GM21723 (cell line): ENCODE measurements at regions not wholly inside any gene's neighbourhood (a gene's known extent, or its start where the extent isn't known, plus 50 kb on each side); places are given as distances from the start of the nearest gene placed in this dataset.

Experiments
- ATAC-seq: cut with Tn5 transposase; IDR thresholded peaks from one replicate; pipeline ENCODE4 v1.9.1; 2021; ENCODE audit warnings: mild to moderate bottlenecking, moderate library complexity; ENCODE audit not compliant: unreplicated experiment

DNA sequence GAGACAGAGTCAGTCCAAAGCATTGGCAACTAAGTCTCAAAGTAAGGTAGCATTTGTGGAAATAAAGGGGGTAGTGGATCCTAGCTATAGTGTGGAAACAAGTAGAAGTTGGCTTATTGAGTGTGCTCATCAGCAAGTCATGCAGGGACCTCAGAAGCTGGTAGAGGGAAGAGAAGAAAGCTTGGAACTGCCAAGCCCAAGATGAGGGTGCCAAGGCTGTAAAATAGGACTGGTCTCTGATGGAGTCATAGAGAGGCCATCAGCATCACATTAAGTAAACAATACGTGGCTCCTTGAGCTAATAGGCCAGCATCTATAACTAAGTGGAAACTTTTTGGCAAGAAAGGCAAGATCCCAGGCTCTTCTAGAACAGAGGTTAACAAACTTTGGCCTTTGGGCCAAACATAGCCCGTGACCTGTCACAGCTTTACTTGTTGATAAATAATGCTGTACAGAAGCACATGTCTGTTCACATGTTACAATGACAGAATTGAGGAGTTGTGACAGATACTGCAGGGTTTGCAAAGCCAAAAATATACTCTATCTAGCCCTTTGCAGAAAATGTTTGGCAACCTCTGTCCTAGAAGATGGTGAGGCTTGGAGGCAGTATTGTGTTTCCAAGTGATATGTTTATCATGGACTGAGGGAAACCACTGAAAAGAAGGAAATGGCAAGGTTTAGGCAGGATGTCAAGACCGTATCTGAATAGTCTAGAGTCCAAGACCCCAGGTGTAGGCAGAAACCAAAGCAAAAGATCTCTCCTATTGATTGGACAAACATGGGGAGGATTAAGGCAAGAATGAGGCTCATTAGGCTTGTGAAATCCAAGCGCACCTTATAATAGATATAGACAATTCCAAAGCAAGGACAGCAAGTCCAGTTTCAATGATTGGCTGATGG is 62.5 kb upstream of the CD44 start:
- ATAC-seq = no peak

DNA sequence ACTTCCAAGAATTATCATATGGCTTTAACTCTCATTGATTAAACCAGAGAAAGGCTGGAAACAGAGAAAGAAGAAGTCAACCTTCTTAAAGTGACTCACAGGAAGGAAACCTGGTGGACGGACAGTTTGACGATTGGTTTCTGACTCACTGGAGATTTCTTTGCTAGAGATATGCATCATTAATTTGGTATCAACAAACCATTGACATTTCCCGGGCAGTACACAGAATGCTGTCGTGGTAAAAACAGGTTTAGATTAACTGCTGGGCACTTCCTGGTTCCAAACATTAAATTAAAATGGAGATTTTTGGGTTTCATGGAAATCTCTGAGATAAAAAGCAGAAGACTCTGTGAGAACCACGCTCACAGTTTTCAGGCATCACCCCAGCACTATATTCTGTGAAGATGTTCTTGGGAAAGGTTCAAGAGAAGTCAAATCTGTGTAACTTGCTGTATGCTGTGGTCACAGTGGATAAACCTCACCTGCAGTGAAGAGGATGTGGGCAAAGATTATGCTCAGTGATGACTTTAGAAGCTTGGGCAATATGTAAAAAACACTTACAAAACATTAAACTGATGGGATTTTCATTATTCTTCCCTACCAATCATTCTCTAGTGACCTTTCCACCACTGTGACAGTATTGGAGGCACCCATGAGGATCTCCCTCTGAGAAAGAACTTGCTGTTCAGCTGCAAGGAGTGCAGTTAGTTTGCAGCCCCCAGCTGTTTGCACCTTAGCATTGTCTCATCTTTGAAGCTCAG is 61.1 kb upstream of the CD44 start:
- ATAC-seq = peak; percentile 56

DNA sequence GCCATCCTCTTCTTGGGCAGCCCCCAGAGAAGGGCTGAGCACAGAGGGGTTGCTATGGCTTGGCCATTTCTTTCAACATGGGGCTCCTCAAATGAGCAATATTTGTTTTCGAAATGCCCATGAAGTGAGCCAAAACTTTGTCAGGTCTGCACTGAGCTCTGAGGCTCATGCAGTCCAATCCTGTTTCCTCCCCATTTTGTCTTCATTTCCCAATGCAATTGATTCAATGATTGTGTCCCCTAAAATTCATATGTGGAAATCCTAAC is 60.6 kb upstream of the CD44 start:
- ATAC-seq = no peak

DNA sequence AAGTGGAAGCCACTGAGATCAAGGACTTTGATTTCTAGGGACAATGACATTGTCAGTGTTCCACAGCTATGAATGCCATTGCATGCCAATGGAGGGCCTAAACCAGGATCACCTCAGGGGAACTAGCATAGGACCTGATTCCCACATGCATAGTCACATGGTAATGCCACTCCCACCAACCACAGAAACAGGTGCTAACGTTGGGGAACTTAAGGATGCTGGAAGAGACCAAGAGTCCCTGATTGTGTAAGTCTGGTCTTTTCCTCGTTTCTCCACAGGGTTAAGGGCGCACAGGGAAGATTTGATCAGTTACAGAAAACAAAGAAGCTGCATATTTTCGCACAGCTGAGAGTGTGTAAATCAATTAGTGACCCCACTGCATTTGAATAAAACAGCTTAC is 59.4 kb upstream of the CD44 start:
- no peak for ATAC-seq

DNA sequence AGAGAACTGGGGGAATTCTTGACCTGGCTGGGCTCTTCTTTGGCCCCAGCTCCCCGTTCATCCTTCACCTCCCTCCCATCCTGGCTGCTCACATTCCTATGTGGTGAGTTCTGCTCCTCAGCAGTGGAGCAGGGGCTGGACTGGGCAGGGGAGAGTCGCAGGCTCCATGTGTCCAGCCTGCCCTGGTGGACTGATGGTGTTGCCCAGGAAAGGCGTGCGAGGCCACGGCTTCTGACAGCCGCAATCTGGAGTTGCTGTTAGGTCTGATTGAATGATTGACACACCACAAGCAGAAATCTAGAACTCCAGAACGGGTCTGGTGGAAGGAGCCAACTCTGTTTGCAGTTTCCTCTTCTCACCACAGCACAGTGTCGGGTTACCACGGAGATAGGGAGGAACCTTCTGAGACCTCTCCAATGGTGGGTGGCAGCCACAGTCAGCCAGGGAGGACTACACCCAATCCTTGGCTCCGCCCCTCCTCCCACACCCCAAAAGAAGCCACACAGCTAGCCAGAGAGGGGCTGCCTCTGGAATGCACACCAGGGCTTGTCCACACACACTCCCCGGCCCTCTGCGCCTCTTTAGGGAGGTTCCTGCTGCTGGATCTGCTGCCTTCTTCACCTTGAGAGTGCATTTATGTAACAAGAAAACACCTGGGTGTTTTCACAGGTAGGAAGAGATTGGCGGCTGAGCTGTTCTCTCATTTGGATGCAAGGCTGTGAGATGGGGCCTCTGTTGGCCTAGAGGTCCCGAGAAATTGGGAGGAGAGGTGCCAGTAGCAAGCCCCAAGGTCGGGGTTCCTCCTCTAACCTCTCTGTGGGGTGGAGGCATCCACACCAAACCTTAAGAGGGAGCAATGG is 56.4 kb upstream of the CD44 start:
- peak; percentile 84 for ATAC-seq

DNA sequence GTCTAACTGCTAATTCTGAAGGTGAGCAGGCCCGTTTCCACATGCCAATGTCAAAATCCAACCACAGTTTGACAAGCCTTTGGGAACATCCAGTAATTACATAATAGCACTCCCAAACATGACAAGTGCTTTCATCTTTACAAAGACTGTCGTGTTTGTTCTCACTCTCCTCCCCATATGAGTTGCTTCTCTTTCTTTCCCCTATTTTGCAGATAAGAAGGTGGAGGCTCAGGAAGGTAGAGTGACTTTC is 55.9 kb upstream of the CD44 start:
- no peak for ATAC-seq

DNA sequence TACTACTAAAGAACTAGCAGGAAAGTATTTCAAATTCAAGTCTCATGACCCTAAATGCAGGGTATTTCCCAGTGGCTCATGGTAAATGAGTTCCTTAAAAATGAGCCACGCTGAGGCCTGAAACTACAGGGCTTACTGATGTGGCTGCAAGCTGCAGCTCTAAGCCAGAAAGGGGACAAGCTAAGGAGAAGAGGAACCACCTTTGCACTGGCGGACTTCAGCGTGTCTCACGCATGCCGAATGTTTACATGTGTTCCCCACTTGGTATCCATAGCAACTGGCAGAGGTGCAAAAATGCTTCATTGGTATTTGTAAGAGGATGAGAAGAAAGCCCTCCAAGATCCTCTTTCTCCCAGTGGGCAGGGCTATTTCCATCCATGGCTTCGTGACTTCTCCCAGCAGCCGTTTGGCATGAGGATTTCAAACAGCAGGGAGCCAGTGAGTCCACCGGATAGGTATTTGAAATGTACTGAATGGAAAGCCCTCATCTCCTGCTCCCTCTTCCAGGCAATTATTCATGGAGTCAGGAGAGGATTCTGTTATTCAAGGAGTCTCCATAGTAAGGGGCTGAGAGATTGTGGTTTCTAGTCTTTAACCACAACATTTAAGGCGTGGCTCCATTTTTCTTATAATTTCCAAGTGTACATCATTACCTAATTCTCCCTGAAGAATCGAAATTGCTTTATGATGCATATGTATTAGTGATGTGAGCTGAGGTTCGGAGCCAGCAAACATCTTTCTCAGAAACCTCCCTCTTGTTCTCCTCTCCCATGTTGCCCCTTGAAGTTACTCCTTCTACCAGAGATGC is 55.3 kb upstream of the CD44 start:
- peak; percentile 60 for ATAC-seq

DNA sequence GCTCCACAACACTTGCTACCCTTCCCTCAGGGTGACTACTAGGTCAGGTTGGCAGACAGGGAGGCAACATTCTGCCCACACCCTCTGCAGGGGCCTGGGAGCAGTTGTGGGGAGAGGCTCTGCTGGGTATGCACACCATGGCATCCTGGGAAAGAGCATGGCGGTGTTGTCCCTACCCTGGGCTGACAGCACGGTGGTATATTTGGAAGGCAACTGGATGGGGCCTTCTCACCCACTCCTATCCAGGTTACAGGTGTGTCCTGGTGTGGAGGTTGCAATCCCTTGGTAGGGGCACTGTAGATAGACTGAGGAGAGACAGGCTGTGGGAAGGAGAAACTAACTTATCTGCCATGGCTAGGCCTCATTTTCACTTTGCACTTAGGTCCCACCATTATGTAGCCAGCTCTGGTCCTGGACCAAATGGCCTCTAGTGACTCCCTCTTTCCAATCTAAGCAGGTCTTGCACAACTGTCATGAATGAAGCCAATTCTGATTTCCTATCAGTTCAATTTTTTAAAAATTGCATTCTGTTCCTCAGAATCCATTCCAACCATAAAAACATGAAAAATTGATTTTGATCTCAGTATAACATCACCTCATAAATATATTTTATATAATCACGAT is 54.0 kb upstream of the CD44 start:
- ATAC-seq = no peak

DNA sequence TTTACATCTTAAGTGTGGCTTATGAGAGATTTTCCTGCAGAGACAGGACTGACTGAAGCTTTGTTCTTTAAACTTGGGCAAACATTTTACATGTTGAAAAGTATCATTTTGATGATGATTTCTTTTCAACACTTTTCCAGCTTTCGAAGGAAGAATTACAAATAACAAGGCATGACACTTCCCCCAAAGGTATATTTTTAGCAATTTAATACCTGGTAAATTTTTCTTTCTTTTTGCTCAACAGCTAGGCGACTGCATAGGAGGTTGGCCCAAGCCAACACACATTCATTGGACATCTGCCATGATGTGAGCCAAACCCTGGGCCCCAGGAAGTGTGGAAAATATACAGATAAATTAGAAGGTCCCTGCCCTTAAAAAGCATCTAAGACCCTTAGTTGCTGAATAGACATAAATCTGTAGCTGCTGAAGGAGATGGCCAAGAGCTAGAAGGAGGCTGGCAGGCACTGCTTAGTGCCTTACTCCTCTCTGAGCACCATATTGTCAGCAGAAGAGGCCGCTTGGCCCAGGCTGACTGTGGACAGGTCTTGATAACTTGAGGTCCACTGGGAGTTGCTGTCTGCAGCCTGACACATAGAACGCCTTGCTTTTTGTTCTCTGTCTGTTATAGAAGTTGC is 53.3 kb upstream of the CD44 start:
- no peak for ATAC-seq

DNA sequence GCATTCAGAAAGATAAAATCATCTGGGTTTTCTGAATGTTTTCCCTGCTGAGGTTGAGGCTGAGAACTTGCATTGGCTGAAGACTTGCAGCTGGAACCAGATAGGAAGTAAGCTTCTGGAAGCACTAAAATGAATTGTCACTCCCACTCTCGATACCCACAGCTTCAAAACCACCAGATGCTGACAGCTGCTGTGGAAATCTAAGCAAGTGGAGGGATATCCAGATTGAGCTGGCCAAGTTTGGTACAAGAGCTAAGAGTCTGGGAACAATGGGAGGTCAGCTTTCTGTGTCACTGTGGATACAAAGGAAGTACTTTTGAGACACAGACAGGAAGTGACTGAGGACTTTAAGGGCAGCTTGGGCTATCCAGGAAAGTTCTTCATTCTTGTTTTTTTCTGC is 51.3 kb upstream of the CD44 start:
- ATAC-seq = no peak

DNA sequence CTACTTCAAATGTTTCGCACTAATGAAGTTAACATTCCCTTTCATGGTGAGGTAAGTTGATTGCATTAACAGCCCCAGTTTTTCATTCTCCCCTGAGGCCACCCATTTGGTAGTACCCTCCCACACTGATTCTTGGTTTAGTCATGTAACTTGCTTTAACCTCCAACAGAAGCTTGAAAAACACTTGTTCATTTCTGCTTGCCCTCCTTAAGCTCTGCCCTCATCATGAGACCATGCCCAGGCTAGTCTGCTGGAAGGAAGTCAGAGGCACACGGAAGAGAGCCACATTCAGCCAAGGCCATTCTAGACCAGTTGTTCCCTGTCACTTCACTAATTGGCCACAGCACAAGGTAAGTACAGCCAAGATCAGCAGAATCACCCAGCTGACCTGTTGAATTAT is 50.7 kb upstream of the CD44 start:
- ATAC-seq = no peak

DNA sequence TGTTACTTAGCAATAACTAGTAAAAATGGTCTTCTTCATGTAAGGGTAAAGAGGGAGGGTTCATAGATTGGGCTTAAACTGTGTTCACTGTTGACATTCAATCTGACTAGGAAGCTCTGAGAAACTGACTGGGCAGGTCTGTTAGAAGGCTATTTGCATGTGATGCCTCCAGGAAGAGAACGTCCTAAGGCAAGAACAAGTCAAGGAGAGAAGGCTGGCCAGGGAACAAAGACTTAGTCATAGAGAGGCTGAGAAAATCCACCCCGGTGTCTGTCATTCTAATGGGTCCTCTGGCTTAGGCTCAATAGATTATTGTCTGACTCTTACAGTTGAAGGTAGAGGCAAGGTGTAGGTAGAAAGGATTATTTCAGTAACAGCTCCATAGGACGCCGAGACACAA is 50.3 kb upstream of the CD44 start:
- ATAC-seq = no peak
